Fibroblast of lung (primary cell): ENCODE measurements at regions not wholly inside any gene's neighbourhood (a gene's known extent, or its start where the extent isn't known, plus 50 kb on each side); places are given as distances from the start of the nearest gene placed in this dataset.

ENCODE experiments used
- CTCF ChIP-seq, 2 donors: IDR thresholded peaks in 1 of 2; conservative IDR thresholded peaks in 1 of 2; 1 replicate in 1 of 2; 2 replicates in 1 of 2; pipeline ENCODE4 v1.5.1; 2011 to 2012; ENCODE audit warnings: low read length in 2 of 2, control low read depth in 1 of 2, inconsistent platforms in 1 of 2, low read depth in 1 of 2, mild to moderate bottlenecking in 1 of 2
- EZH2 ChIP-seq: IDR thresholded peaks from 2 replicates; pipeline ENCODE4 v1.5.1; 2012; ENCODE audit warnings: low read length, control low read depth, mild to moderate bottlenecking; ENCODE audit errors: missing control alignments

- TF ChIP-seq CTCF (conservative IDR thresholded peaks at IDR 0.05 in 1 of 2, IDR thresholded peaks at IDR 0.05 in 1 of 2; ENCODE audit: low read depth in 1 of 2, low read length in 2 of 2) (no peak), EZH2 (no peak)
Measured at GRCh38 chr5:97835112-97835511, 652.1 kb upstream of the RIOK2 start.
